HTR-8/SVneo (cell line): ENCODE measurements at regions not wholly inside any gene's neighbourhood (a gene's known extent, or its start where the extent isn't known, plus 50 kb on each side); places are given as distances from the start of the nearest gene placed in this dataset.

Experiments used
- DNase-seq: peaks from one replicate; pipeline ENCODE4 v3.0.0; 2011; ENCODE audit warnings: low spot score, mixed read lengths; ENCODE audit not compliant: insufficient read length
- FAIRE-seq: peaks from 2 replicates; lab custom pipeline; 2011; peaks lifted over from hg19 to GRCh38; lab: Jason Lieb, UNC

GRCh38 chr15:46855388-46855787 lies 861.9 kb upstream of the SEMA6D start:
- DNase-seq, result no peak
- no peak for FAIRE-seq

GRCh38 chr15:46856839-46857502 lies 860.3 kb upstream of the SEMA6D start:
- DNase-seq, result no peak

DNA sequence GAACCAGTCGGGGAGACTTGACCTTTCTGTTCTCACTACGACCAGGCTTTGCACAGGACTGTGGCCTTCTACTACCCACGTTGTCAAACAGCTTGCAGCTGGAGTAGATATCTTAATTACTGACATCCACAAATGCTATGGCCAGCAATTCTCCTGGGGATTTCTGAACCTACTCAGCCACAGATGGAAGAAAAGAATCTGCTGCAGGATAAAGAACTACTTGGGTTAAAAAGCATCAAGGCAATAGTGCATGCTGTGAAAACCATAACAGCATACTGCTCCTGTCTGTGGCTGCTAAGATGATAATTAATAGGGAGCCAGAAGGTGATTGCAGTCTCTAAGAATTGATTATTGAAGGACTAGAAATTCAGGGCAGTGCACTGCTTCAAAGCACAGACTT lies 859.2 kb upstream of the SEMA6D start:
- FAIRE-seq (no peak), DNase-seq (no peak)

More at GRCh38 chr15:46856839-46857502, 860.3 kb upstream of the SEMA6D start:
- FAIRE-seq, result no peak

DNA sequence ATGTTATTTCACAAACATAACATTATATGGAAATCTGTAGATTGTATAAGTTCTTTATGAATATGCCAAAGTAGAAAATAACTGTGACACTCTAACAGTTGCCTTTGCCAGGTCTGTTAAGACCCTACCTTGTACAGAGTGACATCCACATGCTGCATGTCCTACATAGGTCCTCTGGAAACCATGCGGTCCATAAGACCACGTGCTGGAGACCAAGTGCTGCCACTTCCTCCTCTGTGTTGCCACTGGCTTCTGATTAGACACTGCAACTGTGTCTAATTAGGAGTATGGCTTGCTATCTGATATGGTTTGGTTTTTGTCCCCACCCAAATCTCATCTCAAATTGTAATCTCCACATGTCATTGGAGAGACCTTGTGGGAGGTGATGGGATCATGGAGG lies 855.5 kb upstream of the SEMA6D start:
- DNase-seq, result no peak
- no peak for FAIRE-seq

DNA sequence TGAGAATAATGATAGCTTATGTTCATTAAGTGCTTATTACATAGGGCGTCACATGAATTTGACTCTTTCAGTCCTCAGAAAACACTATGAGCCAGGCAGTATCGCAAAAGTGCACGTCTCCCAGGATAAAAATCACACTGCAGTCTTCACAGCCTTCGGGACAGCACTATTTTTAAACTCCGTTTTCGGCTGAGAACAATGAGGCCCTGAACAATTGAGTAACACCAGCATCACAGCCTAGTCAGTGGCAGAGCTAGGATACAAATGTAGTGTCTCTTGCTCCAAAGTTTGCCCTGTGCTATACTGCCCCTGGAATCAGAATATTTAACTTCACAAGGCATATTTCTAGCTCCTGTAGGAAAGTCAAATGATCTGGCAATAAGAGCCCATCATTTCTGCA lies 852.1 kb upstream of the SEMA6D start:
- FAIRE-seq (no peak), DNase-seq (no peak)

- DNase-seq, result no peak
These were observed 844.9 kb upstream of the SEMA6D start for GRCh38 chr15:46872286-46872980.

GRCh38 chr15:46872981-46873330 lies 844.3 kb upstream of the SEMA6D start:
- DNase-seq, result no peak
- FAIRE-seq, result no peak

More at GRCh38 chr15:46872286-46872980, 844.9 kb upstream of the SEMA6D start:
- no peak for FAIRE-seq

DNA sequence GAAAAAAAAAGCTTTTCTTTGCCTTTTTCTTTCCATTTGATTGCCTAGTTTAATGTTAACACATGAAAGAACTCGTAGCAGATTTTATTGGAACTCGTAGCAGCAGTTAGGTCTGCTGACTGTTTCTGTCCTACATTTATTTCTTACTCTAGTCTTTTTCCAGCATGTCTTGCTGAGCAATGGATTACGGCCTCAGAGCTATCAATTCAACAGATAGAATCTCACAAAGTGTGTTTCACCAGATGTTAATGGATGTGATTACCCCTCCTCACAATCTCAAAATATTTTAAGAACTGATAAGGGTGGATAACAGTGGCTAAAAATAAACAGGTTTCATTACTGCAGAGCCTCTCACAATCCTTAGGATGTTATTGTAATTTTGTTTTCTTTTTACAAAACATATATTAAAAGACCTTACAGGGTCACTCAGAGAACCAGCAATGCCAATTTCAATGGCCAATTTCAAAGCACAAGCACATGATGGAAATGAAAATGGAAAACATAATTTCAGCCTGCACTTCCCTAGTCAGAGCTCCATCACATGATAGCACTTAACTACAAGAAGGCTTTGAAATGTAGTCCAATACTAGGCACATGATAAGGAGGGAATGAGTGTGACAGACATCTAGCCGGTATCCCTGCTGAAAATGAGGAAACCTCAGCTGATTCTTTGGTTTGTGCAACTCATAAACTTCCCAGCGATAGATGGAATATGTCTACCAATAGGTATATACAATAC lies 838.1 kb upstream of the SEMA6D start:
- DNase-seq (no peak), FAIRE-seq (no peak)

DNA sequence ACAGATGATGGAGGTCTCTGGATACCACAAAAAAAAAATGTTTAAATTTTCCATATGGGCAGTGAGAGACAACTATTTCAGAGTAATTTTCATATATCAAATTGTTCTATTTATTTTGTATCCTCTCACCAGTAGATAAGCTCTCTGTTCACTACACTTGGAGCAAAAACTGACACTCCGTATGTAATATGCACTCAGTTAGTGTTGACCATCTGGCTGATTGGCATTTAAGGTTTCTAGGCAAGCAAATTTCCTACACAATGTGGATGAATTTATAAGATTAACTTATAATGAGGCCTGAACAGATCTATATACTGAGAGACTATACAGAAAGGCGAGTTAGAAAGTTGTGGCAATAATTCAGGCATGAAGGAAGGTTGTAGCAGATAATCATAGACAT lies 836.5 kb upstream of the SEMA6D start:
- DNase-seq (no peak), FAIRE-seq (no peak)

GRCh38 chr15:46892621-46893160 lies 824.6 kb upstream of the SEMA6D start:
- no peak for FAIRE-seq

GRCh38 chr15:46894644-46895043 lies 822.7 kb upstream of the SEMA6D start:
- FAIRE-seq (no peak), DNase-seq (no peak)

More at GRCh38 chr15:46892621-46893160, 824.6 kb upstream of the SEMA6D start:
- DNase-seq, result peak; percentile 15

DNA sequence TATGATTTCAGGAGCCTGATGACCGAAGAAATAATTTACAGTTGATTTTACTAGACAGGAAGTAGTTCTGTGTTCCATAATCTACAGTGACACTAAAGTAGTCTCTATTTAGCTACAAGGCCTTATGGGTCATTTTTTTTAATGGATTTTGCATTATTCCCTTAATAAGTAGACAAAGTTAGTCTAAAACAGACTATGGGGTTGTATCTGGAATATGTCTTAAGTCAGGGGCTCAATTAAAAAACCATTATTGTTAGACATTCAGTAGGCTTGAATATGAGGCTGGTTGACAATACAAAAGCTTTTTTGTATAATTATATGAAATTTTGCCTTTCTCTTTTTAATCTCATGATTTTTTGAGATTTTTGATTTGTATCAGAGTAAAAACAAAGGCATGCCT lies 820.0 kb upstream of the SEMA6D start:
- DNase-seq (no peak), FAIRE-seq (no peak)

- FAIRE-seq, result no peak
- DNase-seq, result no peak
These were observed 816.3 kb upstream of the SEMA6D start for GRCh38 chr15:46901001-46901400.

- FAIRE-seq (no peak), DNase-seq (no peak)
These were observed 799.5 kb upstream of the SEMA6D start for GRCh38 chr15:46917721-46918252.

GRCh38 chr15:46918462-46919140 lies 798.7 kb upstream of the SEMA6D start:
- DNase-seq (no peak), FAIRE-seq (no peak)

DNA sequence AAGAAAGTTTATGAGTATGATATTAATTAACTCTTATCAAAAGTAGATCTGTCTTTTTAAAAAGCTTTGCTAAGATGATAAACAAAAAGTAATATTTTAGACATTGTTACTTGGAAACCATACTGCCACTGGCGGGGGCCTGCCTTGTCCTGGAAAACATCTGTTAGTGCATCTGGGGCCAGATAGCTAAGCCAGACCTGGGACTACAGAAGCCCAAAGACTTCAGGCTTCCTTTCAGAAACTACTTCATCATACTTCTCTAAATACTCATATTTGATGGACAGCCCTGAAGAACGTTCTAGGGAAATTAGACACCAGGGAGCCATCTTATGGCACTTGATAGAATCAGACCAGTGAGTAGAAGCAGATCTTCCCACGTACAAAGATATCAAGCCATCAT lies 795.4 kb upstream of the SEMA6D start:
- no peak for FAIRE-seq
- no peak for DNase-seq

DNA sequence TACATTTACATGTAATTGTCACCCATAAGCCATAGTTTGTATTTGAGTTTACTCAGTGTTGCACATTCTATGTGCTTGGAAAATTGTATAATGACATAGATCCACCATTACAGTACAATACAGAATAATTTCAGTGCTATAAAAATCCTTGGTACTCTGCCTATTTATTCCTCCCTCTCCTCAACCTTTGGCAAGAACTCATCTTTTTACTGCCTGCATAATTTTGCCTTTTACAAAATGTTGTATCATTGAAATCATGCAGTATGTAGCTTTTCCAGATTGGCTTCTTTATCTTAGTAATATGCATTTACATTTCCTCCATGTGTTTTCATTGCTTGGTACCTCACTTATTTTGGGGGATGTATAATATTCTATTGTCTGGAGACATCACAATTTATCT lies 786.9 kb upstream of the SEMA6D start:
- DNase-seq, result no peak
- no peak for FAIRE-seq

DNA sequence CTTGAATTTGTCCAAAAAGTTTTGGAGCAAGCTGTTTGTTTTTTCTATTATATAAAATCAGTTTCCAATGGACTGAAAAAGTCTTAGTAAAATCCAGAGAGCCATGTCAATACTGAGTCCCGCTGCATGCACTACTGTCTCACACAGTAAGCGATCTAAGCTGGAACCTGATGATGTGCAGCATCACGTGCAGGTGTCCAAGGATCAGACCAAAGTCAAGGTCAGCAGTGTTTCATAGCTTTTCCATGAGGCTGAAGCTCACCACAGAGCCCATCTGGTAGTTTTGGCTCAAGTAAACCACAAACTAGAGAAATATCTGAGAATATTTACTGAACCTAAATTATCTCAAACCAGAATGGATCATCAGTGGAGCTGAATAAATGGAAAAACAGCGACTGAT lies 784.0 kb upstream of the SEMA6D start:
- FAIRE-seq (no peak), DNase-seq (no peak)

GRCh38 chr15:46934851-46935250 lies 782.5 kb upstream of the SEMA6D start:
- DNase-seq (no peak), FAIRE-seq (no peak)

GRCh38 chr15:46938169-46938568 lies 779.1 kb upstream of the SEMA6D start:
- FAIRE-seq, result no peak
- DNase-seq, result no peak
